NCI-H1930 (cell line): ENCODE measurements at regions not wholly inside any gene's neighbourhood (a gene's known extent, or its start where the extent isn't known, plus 50 kb on each side); places are given as distances from the start of the nearest gene placed in this dataset.
"Not testable (repeated sequence)": the region's sequence is repeated elsewhere in the genome, so short reads cannot be mapped to it uniquely, and the experiment has no call there.

Experiments used
- DNase-seq, 2 experiments: peaks; one replicate each; lab custom pipeline; 2025; lab: John Stamatoyannopoulos, UW

DNA sequence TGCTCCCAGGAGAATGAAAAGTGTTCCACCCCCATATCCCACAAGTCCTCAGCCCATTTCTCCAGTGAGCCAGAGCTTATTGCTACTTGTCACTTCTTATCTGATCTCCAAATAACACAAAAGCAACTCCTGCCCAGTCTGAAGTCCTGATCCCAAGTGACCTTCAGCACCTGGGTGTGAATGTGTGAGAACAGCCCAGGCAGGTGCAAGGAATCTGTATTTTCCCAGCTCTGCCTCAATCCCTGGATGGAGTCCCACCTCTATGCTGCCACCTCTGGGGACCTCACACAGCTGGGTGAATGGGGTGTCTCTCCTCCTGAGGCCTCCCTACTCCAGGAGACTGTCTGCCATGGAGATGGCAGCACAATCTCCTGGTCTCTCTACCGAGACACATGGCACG, 402.4 kb upstream of the PROX1 start:
- DNase-seq = no peak

DNA sequence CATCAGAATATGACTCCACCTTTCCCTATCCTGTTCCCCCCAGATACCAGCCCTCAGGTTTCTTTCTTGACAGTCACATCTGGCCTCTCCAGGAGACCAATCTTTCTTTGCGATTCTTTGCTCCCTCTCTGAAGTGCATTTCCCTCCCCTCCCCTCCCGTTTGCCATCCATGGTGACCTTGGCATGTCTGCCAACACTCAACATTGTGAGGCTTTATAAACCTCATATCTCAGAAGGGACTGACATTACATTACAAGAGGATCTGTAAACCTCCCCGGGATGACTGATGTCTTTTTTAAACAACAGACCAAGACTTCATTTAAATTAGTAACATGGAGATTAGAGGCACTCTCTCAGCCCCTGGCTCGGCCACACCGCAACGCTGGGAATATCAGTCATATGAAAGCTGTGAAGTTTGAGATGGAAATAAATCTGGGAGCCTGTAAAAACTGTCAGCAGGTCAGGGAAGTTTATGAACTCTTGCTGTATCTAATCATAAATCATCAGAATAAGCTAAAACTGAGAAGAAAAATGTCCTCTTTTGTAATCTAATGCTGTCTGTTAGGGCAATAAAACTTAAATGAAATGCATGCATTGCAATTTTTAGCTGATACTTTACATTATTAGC, 401.7 kb upstream of the PROX1 start:
- no peak for DNase-seq

DNA sequence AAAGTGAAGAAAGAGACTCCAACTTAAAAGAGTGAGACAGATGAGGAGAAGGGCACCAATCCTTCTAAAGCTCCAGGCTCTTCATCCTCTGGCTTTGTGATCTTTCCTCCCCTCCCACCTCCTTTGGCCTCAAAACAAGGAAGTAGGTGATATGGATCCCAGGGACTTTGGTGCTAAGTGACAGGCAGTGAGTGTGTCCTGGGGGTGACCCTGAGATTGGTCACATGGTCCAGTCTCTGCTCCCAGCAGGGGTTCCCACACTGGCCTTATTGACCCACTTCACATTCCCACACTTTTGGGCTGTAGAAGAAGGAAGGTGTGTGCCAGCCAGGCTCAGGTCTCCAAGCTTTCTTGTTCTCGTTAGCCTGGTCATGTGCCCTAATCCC, 401.2 kb upstream of the PROX1 start:
- DNase-seq = no peak

DNA sequence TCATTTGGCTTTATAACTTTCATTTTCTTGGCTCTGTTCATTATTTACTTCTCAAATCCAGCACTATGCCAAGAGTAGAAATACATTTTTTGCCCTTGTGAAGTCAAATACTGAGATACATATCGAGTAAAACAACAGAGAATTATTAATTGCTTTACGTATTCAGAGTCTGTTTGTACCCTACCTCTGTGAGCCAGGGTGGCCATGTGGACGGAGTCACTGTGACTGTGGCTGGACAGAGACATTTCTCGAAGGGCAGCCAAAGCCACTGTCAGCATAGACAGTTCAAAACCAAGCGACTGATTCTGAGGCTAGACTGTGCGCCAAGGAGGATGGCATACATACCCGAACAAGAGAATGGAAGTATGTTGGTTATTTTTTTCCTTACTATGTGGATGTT, 391.0 kb upstream of the PROX1 start:
- no peak for DNase-seq

DNA sequence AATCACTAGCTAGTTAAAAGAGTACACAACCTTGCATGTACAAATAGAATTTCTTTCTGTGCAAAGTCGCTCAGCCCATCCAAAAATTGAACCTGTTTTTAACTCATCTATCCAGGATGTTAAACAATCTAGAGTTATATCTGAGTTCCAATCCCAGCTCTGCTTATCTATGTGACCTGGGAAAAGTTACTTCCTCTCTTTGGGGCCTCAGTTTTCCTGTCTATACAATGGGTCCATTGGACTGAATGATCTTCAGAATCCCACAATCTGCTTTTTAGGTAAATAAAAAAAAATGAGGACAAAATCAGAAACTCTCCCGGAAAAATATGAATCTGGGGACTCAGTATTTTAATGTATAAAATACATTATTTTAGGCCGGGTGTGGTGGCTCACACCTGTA, 389.5 kb upstream of the PROX1 start:
- no peak for DNase-seq

DNA sequence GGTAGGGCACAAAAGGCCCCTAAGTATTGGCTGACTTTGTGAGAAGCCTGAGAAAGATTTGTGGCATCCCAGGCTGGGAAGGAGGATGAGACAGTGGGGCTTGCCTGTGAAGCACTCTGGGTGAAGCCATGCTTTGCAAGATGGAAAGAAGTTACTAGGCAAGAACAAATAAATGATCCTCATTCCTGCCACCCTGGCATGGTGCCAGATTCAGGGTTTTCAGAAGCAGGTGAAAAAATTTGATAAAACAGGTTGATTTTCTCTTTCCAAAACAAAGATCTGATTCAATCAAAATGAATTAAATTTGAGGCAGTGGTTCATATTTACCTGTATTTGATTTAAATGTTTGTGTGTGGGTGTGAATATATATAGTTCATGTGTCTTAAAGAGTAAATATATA, 386.9 kb upstream of the PROX1 start:
- no peak for DNase-seq

DNA sequence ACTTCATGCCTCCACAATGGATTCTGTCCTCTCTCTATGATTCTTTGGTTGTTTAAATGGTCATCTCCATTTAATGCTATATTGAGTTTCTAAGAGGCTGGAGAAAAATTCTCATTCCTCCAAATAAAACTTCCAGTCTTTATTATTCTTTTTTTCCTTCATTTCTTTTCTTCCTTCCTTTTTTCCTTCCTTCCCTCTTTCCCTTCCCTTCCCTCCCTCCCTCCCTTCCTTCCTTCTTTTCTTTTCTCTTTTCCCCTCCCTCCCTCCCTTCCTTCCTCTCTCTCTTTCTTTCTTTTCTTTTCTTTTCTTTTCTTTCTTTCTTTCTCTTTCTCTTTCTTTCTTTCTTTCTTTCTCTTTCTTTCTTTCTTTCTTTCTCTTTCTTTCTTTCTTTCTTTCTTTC, 386.1 kb upstream of the PROX1 start:
- not testable (repeated sequence) for DNase-seq

DNA sequence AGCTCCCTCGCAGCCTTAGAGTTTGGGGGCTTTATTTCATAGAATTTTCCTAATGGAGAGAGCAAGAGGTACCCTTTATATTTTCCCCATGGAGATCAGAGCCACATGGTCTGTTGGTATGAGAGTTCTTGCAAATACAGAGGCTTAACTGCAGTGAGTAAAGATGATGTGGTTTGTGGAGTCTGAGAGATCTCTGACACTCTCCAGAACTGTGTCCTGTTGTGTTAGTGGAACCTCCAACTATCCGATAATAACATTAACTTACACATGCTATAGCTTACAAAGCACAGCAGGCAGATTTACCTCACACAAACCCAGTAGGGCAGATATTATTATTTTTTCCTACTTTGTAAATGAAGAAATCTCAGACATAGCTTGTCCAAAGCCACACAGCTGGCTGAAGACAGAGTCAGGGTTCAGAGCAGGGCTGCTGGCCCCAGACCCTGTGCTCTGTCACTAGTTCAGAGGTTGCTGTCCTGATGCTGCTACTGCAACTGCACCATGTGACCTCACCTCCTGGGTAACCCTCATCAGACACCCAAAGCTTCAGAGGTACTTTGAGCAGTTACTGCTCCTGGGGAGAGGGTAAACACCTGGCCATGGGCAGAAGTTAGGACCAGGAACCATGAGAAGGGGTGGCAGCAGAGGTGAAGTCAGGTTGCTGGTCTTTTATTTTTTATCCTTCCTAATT, 384.8 kb upstream of the PROX1 start:
- DNase-seq = no peak

DNA sequence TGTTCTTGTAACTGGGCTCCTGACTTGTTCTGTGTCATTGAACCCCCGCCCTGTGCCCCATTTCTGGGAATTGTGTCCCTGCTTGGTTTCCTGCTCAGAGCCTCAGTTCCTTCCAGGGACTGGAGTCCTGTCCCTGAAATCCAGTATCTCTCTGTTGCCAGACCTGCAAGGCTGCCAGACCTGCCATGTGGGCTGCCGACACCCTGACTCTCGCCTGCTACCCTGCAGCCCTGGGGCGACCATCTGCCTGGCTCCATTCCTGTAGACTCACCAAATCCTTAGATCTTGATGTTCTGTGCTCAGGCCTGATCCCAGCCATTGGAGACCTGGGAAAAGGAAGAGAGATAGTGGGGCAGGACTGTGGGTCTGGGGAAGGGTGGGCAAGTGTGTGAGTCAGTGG, 383.3 kb upstream of the PROX1 start:
- DNase-seq = no peak

DNA sequence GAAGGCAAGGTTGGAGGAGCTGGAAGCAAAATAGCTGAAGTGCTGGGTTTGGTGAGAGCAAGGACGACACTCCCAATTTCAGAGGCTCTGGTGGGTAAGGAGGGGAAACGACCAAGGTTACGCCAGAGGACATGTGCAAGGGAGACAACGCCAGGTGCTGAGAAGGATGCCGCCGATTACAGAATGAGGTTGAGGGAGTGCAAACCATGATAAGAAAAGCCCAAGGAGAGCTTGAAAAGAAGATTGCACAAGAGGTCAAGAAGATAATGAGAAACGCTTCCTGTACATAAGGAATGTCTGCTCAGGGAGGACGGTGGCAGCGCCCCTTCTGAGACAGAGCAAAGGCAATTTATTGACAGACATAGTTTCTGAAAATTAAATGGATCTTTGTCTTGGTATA, 382.0 kb upstream of the PROX1 start:
- no peak for DNase-seq

DNA sequence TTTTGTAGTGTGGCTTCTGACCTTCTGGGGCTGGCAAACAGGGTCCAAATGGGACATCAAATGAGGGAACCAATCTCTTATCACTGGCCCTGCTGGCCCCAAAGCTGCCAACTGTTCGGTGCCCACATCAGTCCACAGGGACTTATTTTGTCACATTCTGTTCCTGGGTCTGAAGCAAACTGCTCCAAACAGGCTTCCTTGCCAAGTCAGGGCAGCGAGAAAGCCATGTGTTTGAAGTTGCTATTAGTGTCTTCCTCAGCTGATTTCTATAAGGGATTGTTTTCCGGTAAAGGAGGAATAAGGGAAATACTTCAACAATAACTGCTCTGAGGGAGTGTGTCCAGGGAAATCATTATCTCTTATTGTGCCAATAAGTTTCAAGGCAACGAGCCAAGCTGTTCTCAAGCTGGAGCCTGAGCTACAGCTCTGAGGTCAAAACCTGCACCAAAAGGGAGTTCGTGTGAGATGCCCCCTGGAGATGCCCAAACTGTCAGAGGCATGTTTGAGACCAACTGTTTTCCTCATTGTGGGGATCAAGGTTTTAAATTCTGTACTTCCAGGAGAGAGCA, 381.4 kb upstream of the PROX1 start:
- no peak for DNase-seq

DNA sequence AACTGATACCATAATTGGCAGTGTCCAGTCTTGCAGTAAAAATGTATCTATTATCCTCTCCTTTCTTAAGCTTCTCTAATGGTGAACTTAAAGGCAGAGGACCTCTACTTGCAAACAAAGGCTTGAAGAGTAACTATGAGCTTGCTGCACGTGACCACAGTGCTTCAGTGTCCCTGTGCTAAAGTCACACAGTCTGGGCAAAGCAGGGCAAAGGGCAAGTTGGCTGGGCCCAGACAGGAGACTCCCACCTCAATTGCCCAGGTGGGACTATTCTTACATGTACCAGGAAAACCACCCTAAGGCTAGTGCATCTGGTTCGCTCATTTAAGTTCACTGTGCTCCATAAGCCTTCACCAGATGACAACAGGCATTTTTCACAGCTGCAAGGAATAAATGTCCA, 374.2 kb upstream of the PROX1 start:
- no peak for DNase-seq

DNA sequence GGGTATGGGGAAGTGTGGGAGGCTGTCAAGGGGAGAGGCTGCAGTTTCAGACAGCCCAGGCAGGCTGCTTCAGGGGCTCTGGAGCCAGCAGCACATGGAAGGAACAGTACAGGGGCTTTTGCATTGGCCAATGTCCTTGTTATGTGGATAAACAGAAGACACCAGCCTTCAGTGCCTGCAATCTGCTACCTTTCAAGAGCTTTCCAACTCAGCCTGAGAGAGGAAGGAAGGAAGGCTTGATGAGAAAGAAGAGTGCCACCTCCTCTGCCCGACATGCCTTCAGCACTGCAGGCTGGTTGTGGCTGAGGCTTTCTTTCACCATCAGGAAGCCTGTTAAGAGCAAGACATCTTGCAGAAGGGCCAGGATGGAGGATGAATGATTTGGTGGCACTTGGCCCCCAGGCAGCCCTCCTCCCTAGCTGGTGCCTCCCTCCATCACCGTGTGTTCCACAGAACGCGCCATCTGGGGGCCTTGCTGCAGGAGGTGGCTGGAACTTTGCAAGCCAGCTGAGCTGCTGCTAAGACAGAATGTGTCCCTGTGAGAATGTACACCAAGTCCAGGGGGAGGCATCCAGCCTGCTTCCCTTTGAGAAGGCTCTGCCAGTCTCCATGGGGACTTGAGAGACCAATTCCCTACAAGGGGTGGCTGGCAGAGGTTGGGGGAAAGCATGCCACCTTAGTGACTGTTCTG, 372.4 kb upstream of the PROX1 start:
- no peak for DNase-seq

DNA sequence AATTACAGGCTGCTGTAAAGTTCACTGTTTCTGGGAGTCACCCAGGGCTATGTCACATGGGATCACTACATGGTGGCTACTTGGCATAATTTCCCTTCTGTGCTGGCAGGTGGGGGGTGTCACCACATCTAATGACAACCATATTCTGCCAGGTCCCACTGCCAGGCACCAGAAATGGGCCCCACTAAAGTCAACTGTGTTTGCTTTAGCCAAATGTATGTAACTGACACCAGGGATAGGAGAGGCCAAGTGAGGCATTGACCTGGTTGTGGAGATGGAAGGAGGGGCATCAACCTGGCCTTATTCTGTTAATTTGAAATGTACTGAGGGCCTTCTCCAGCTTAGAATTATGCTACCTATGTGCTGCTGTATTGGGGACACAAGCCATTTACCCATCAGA, 370.6 kb upstream of the PROX1 start:
- no peak for DNase-seq

DNA sequence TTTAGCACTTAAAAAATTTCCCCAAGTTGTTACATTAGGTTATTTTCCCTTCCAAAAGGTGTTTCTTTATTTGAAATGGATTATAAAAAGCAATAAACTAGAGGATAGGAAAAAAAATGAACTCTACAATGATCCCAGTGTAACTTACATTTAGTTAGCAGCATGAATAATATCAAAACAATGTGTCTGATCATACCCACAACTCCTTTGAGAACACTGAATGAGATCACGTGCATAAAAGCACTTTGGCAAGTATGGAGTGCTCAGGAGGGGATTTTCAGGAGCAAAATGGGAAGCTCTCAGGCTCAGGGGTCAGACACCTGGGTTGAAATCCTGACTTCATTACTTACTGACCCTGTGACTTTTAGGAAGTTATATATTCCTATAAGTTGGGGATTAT, 369.7 kb upstream of the PROX1 start:
- DNase-seq = no peak

DNA sequence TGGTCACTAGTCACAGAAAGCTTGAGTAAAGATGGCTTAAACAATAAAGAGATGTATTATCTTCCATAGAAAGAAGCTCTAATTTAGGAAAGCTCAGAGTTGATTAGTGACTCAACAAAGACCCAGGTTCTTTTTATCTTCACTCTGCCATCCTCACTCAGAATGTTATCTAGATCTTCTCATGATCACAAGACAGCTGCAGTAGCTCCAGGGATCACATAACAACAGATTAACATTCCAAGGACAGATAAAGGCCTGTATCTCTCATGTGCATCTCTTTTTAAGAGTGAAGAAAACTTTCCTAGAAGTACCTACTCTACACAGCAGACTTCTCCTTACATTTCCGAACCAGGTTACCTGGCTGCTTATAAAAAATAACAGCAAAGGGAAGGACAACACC, 368.7 kb upstream of the PROX1 start:
- DNase-seq = no peak

DNA sequence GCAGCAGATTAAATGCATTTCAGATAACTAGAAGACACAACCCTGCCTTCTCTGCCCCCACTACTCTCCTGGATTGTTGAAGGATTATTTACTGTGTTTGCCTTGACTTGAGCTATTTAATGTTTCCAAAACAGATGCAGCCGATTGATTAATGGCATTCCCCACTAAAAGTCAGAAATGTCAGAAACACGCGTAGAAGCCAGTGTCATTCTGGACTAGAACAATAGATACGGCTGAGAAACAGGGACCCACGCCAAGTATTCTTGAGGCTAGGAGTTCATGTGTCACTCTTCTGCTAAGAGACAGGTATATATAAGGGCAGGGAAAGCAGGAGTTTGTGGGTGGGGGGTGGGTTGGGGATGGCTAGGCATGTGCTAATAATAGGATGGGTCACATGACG, 366.7 kb upstream of the PROX1 start:
- no peak for DNase-seq

DNA sequence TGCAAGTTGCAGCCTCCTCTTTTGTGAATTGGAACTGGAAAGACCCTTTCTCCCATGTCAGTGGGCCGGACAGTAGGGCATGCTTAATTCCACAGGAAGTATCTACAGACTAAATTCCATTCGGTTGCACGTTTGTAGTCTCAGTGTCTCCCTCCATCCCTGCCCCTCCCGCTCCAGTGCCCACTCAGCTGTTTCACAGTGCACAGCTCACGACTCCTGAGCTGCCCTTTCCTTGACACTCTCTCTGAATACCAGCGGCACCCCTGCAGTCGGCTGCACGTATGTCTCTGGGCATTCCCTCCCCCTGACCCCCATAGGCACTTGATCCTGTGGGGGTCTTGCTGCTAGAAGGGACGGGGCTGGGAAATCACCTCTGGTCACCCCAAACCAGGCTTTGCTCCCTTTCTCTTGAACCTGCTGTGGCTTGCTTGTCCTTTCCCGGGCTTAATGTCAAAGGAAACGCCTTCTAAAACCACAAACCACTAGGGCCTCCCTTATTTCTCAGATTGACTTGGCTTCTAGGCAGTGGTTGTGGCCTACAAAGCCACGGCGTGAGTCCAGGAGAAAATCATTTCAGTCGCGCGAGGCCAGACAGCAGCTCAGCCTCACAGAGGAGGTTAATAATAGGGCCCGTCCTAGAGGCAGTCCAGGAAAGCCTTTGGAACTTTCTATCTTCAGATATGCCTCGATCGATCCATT, 365.3 kb upstream of the PROX1 start:
- no peak for DNase-seq

DNA sequence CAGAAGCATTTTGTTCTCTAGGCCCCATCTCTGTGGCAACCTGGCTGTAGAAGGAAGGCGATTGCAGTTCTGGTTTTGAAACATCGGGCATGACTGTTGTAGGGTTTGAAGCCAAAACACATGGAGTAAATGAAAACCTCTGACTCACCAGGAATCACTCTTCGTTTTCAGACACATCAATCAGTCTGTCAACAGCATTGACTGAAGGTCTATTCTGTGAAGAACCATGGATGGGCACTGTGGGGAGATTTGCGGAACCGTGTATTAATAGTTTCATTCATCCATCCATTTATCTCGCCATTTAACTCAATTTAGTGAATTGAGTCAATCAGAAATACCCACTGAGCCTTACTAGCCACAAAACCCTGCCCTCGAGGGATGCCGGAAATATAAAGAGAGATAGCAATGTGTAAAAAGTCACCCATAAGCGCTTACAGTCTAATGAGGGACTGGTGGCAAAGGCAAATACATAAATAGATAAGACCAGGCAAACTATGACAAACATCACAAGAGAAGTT, 364.6 kb upstream of the PROX1 start:
- DNase-seq = no peak

DNA sequence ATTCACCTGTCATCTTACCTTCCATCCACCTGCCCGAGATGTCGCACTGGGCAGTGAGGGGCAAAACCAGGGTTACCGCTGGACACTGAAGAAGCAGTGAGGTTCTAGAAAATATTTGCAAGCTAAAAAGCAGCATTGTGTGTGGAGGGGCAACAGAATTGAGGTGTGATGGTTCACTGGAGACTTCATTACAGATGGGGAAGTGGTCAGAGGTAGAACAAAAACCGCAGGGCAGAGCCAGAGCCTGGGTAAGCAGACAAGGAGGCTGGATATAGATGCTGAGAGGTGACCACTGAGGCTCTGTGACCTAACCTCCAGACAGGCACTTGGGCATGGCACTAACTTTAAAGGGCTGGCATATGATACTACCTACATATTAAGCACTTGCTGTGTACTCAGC, 363.9 kb upstream of the PROX1 start:
- no peak for DNase-seq

DNA sequence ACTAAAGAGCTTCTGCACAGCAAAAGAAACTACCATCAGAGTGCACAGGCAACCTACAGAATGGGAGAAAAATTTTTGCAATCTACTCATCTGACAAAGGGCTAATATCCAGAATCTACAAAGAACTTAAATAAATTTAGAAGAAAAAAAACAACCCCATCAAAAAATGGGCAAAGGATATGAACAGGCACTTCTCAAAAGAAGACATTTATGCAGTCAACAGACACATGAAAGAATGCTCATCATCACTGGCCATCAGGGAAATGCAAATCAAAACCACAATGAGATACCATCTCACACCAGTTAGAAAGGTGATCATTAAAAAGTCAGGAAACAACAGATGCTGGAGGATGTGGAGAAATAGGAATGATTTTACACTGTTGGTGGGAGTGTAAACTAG, 351.0 kb upstream of the PROX1 start:
- DNase-seq = not testable (repeated sequence)

DNA sequence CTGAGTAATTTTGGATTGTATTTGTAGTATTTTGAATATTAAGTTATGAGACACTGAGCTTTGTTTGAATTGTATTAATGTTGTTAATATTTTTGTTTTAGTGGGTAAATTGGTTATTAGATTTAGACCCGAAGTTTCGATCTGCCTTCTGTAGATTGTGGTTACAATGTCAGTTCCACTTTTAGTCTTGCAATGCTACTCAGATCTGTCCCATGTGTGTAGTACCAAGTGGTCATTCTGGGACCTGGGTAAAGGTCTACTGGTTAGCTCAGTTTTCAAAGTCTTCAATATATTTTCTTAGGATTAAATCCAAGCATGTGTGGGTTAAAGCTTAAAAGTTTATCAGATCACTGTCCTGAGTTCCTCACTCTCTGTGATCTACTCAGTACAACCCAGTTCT, 346.5 kb upstream of the PROX1 start:
- DNase-seq = no peak
